SU-DHL-6 (cell line): ENCODE measurements at regions not wholly inside any gene's neighbourhood (a gene's known extent, or its start where the extent isn't known, plus 50 kb on each side); places are given as distances from the start of the nearest gene placed in this dataset.
A peak's percentile ranks its signal among the peaks of the same experiment; 100 is the strongest.

Experiments
- H2AFZ ChIP-seq: fragments of 200-600 bp; sonication (generic); 2 replicates; pipeline ENCODE4 v1.6.1; 2014; ENCODE audit warnings: low read depth, mild to moderate bottlenecking, moderate library complexity, mixed read lengths, antibody characterized with exemption, low read length; ENCODE audit not compliant: severe bottlenecking
- H3F3A ChIP-seq: fragments of 200-600 bp; shearing (Covaris generic); 2 replicates; pipeline ENCODE4 v1.6.0; 2016; ENCODE audit warnings: antibody characterized with exemption, mild to moderate bottlenecking; ENCODE audit not compliant: insufficient read depth
- H3K27ac ChIP-seq: fragments of 200-600 bp; sonication (generic); 2 replicates; pipeline ENCODE4 v1.5.1; 2016; ENCODE audit warnings: low read depth, mild to moderate bottlenecking, low read length, moderate library complexity, mixed read lengths
- H3K27me3 ChIP-seq: fragments of 200-600 bp; sonication (generic), shearing (Covaris generic); 2 replicates; pipeline ENCODE4 v1.6.0; 2014; ENCODE audit warnings: mild to moderate bottlenecking, low read length
- H3K36me3 ChIP-seq: fragments of 200-600 bp; sonication (generic); 2 replicates; pipeline ENCODE4 v1.6.1; 2014; ENCODE audit warnings: mild to moderate bottlenecking, low read length, mixed read lengths
- H3K4me2 ChIP-seq: fragments of 300-600, 200-600 bp; shearing (Covaris generic), sonication (generic); 2 replicates; pipeline ENCODE4 v1.6.0; 2014; ENCODE audit warnings: low read length, low read depth, mild to moderate bottlenecking; ENCODE audit not compliant: poor library complexity, severe bottlenecking
- H3K4me3 ChIP-seq: fragments of 200-600 bp; sonication (generic); 2 replicates; pipeline ENCODE4 v1.5.1; 2014; ENCODE audit warnings: antibody characterized with exemption, low read length, mild to moderate bottlenecking, mixed read lengths; ENCODE audit not compliant: insufficient read depth, poor library complexity, severe bottlenecking
- H3K79me2 ChIP-seq: fragments of 200-600 bp; sonication (generic); 2 replicates; pipeline ENCODE4 v1.6.1; 2014; ENCODE audit warnings: mild to moderate bottlenecking, low read length, moderate library complexity; ENCODE audit not compliant: insufficient read depth
- H3K9ac ChIP-seq: fragments of 200-600 bp; sonication (generic); 2 replicates; pipeline ENCODE4 v1.7.0; 2014; ENCODE audit warnings: mild to moderate bottlenecking, low read length
- H3K9me2 ChIP-seq: fragments of 200-600 bp; sonication (generic); replicated peaks from 2 replicates; pipeline ENCODE4 v1.6.1; 2014; ENCODE audit warnings: low read length; ENCODE audit not compliant: insufficient read depth
- H3K9me3 ChIP-seq: fragments of 200-600 bp; sonication (generic); 2 replicates; pipeline ENCODE4 v1.6.1; 2014; ENCODE audit warnings: low read length, mixed read lengths; ENCODE audit not compliant: insufficient read depth
- H4K20me1 ChIP-seq: fragments of 200-600 bp; sonication (generic); 2 replicates; pipeline ENCODE4 v1.6.1; 2014; ENCODE audit warnings: low read depth, mild to moderate bottlenecking, antibody characterized with exemption, low read length, moderate library complexity, mixed read lengths
- EZH2phosphoT487 ChIP-seq: fragments of 200-600 bp; sonication (generic), shearing (Covaris generic); conservative IDR thresholded peaks from 2 replicates; pipeline ENCODE4 v1.6.1; 2018; ENCODE audit warnings: mild to moderate bottlenecking, antibody characterized with exemption, low read length, moderate library complexity, mixed read lengths
- TF ChIP-seq, protein P1 (sequence below): fragments of 200-600 bp; sonication (generic); IDR thresholded peaks from one replicate; pipeline ENCODE4 v1.5.1; 2017; ENCODE audit warnings: antibody characterized with exemption, mild to moderate bottlenecking, low read length, moderate library complexity; ENCODE audit not compliant: insufficient read depth, poor library complexity, severe bottlenecking

DNA sequence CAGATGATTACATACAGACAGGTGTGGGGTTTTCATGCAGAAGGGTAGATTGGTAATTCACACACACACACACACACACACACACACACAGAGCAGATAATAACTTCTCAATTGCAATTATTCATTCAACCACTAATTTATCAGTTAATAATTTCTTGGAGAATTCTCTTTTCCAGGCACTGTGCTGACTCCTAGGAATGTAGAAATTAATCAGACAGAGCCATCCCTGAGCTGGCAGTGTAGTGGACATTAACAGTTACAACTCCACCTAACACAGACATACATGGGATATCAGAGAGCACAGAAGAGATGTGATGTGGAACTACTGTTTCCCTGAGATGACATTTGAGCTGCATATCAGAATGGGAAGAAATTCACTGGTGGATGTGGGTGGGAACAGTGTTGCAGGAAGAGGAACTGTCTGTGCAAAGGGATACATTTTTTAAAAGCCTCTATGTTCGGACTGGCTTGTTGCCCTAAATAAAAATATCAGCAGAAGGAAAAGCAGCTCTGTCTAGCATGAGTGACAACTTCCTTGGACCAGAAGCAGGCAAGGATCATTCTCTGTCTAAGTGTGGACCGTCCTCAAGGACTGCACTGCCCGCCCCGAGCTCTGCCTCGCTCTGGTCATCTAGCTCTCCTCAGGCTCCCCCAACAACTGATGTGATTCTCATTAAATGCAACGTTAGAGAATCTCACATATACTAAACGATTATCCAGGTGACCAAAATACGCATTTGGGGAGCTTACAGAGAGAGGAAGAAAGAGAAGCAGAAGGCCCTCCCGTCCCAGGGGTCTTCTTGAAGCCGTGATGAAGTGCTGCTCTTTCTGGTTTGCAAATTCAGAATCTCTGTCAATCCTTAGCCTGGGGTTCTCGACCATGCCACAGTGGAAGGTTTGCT, 173.4 kb upstream of the TRIB2 start:
- no peak overlapping the region for H3K9ac ChIP-seq
- H3K27me3 ChIP-seq: no peaks in the 10 kb centered on the region
- TF ChIP-seq EZH2phosphoT487: no peak
- TF ChIP-seq, protein P1, sequence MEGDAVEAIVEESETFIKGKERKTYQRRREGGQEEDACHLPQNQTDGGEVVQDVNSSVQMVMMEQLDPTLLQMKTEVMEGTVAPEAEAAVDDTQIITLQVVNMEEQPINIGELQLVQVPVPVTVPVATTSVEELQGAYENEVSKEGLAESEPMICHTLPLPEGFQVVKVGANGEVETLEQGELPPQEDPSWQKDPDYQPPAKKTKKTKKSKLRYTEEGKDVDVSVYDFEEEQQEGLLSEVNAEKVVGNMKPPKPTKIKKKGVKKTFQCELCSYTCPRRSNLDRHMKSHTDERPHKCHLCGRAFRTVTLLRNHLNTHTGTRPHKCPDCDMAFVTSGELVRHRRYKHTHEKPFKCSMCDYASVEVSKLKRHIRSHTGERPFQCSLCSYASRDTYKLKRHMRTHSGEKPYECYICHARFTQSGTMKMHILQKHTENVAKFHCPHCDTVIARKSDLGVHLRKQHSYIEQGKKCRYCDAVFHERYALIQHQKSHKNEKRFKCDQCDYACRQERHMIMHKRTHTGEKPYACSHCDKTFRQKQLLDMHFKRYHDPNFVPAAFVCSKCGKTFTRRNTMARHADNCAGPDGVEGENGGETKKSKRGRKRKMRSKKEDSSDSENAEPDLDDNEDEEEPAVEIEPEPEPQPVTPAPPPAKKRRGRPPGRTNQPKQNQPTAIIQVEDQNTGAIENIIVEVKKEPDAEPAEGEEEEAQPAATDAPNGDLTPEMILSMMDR: no peak
- no peak overlapping the region for H3K4me2 ChIP-seq
- no peaks in the 10 kb centered on the region for H3K79me2 ChIP-seq
- H3K36me3 ChIP-seq: no peaks in the 10 kb centered on the region
- H3K27ac ChIP-seq: no peak overlapping the region
- no peaks in the 10 kb centered on the region for H4K20me1 ChIP-seq
- H3K9me3 ChIP-seq: no peaks in the 10 kb centered on the region
- no peak overlapping the region for H3K4me3 ChIP-seq
- H3F3A ChIP-seq: no peaks in the 10 kb centered on the region
- H2AFZ ChIP-seq: peak overlapping the region; percentile 46
- H3K9me2 ChIP-seq: no peaks in the 10 kb centered on the region

DNA sequence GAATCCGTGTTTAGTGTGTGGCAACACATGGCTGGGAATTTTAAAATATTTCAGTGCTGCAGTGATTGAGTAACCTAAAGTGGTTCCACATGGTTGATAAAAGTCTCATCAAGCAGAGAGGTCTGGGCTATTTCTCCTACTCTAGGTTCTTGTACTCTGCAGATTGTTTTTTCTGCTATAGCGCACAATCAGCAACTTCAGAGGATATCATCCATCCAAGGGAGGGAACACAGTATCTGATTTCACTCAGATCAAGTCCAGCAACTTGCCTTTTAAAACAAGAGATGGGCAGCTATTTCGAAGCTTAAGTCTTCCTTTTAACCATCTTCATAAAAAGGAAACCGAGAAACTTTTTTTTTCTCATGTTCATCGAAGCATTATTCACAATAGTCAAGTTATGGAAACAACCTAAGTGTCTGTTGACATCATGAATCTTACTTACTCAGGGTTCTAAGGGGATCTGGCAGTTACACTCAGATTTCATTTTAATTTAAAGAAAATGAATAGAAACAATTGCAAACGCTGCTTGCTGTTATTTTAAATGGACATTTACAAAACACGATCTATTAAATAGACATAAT, 172.7 kb upstream of the TRIB2 start:
- peak overlapping the region; percentile 46 for H2AFZ ChIP-seq
- H3K9ac ChIP-seq: no peak overlapping the region

DNA sequence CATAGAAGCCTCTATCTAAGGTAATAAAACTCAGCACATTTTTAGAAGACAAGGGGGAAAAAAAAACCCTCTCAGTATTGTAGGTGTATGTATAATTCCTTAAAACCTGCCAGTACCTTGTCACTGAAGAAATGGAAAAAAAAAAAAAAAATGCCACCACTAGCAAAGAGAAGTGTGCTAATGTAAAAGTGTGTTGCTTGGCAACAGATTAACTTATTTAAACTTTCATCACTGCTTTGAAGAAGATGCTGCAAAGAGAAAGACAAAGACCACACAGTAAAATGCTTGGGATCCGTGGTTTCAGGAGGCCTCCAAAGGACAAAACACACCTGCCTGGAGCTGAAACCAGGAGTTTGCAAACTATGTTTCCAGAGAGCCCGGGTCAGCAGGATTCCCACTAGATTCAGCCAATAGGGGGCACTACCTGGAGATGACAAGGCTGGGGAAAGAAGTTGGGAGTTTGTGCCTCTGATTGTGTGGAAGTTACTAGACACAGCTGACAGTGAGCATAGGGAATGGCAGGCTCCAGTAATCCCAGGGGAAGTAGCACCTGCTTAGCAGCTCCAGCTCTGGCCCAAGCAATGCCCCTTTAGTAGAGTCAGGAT, 169.1 kb upstream of the TRIB2 start:
- H3K27ac ChIP-seq: no peak overlapping the region
- H3F3A ChIP-seq: no peaks in the 10 kb centered on the region
- H3K9me2 ChIP-seq: no peaks in the 10 kb centered on the region
- no peaks in the 10 kb centered on the region for H4K20me1 ChIP-seq
- H3K79me2 ChIP-seq: no peaks in the 10 kb centered on the region
- TF ChIP-seq EZH2phosphoT487: no peak
- TF ChIP-seq, protein P1: peak; percentile 21
- H3K36me3 ChIP-seq: no peaks in the 10 kb centered on the region
- no peak overlapping the region for H3K4me3 ChIP-seq
- no peaks in the 10 kb centered on the region for H3K27me3 ChIP-seq
- no peaks in the 10 kb centered on the region for H3K9me3 ChIP-seq
- H3K4me2 ChIP-seq: no peak overlapping the region
- no peak overlapping the region for H3K9ac ChIP-seq
- no peak overlapping the region for H2AFZ ChIP-seq

More for the DNA sequence above, 172.7 kb upstream of the TRIB2 start:
- Histone ChIP-seq H3K79me2 (no peaks in the 10 kb centered on the region), H3K36me3 (no peaks in the 10 kb centered on the region), H3K27ac (no peak overlapping the region), H3F3A (no peaks in the 10 kb centered on the region), H3K9me2 (no peaks in the 10 kb centered on the region), H3K4me3 (no peak overlapping the region), H3K9me3 (no peaks in the 10 kb centered on the region), H3K4me2 (no peak overlapping the region), H3K27me3 (no peaks in the 10 kb centered on the region), H4K20me1 (no peaks in the 10 kb centered on the region)
- TF ChIP-seq, protein P1: no peak
- no peak for TF ChIP-seq EZH2phosphoT487
